ENCODE measurements at regions not wholly inside any gene's neighbourhood (a gene's known extent, or its start where the extent isn't known, plus 50 kb on each side); places are given as distances from the start of the nearest gene placed in this dataset.

- H3K18ac ChIP-seq (ENCODE audit: extremely low read depth, low read length): no peak overlapping the region
- 67% methylated on average over 4 of the region's 4 CpGs; no CpG with 5 or more reads in 1 of the 2 experiments for WGBS, 2 experiments (ENCODE audit: extremely low coverage in 1 of 2, insufficient coverage in 1 of 2, insufficient read length in 1 of 2, insufficient replicate concordance in 2 of 2, low coverage in 1 of 2, low lambda C conversion rate in 2 of 2, missing lambda C conversion rate in 1 of 2)
- H3K4me2 ChIP-seq (ENCODE audit: insufficient read depth in 1 of 2, low read depth in 2 of 2, low read length in 2 of 2): peak overlapping the region; percentile 3 to 33; a peak in 1 of 4 replicates
- H3K79me1 ChIP-seq (ENCODE audit: low read depth, low read length): no peaks in the 10 kb centered on the region
- H2BK12ac ChIP-seq (ENCODE audit: low read depth, low read length): no peak overlapping the region
- H3K23me2 ChIP-seq (ENCODE audit: low read depth, low read length): no peaks in the 10 kb centered on the region
- H2BK15ac ChIP-seq (ENCODE audit: low read length): no peak overlapping the region
- H3K4me1 ChIP-seq (replicated peaks in 1 of 4; ENCODE audit: control insufficient read depth in 3 of 4, insufficient read depth in 4 of 4, low read length in 3 of 4): peaks cover 0 to 11% (median 5%) of the 10 kb centered on the region in 4 experiments; a peak in 4 of 7 replicates
- no peaks in the 10 kb centered on the region for H4K20me1 ChIP-seq (replicated peaks in 1 of 2; ENCODE audit: control insufficient read depth in 1 of 2, insufficient read depth in 2 of 2, low read length in 2 of 2)
- H3K23ac ChIP-seq (ENCODE audit: insufficient read length): no peak overlapping the region
- no peak overlapping the region for H3K9ac ChIP-seq (replicated peaks in 1 of 4; ENCODE audit: extremely low read depth in 1 of 4, low read depth in 3 of 4, low read length in 3 of 4)
- no peak overlapping the region for H2BK5ac ChIP-seq (ENCODE audit: low read depth, low read length)
- H3K4ac ChIP-seq (replicated peaks; ENCODE audit: insufficient read length, low read depth, low read length): no peak overlapping the region
- H2AFZ ChIP-seq (ENCODE audit: low read length): no peak overlapping the region
- H3K79me2 ChIP-seq (ENCODE audit: control insufficient read depth in 1 of 2, insufficient read depth in 2 of 2, low read length in 2 of 2): no peaks in the 10 kb centered on the region
- H3K56ac ChIP-seq (replicated peaks; ENCODE audit: insufficient read length, low read depth, low read length): no peak overlapping the region
- FAIRE-seq (no peak), DNase-seq (ENCODE audit: low read depth in 1 of 2, low spot score in 2 of 2) (no peak)
- no peak overlapping the region for H3K14ac ChIP-seq (ENCODE audit: insufficient read length)
- H4K8ac ChIP-seq (ENCODE audit: extremely low read depth, insufficient read depth, low read length): no peak overlapping the region
- no peak overlapping the region for H2BK20ac ChIP-seq (ENCODE audit: low read length)
- H4K91ac ChIP-seq (replicated peaks; ENCODE audit: insufficient read length, low read length): no peak overlapping the region
- POLR2A ChIA-PET (ENCODE audit: partially characterized antibody): no interaction called here
- no peak overlapping the region for H2BK120ac ChIP-seq (replicated peaks; ENCODE audit: low read depth, low read length)
- H2AK5ac ChIP-seq (ENCODE audit: low read depth, low read length): no peak overlapping the region
- no peaks in the 10 kb centered on the region for H3K36me3 ChIP-seq (ENCODE audit: control insufficient read depth in 2 of 4, insufficient read depth in 4 of 4, low read length in 3 of 4)
- peaks cover 2 to 21% (median 16%) of the 10 kb centered on the region in 4 experiments; a peak in 6 of 7 replicates for H3K27me3 ChIP-seq (replicated peaks in 1 of 4; ENCODE audit: control insufficient read depth in 3 of 4, extremely low read depth in 1 of 4, insufficient read depth in 3 of 4, low read length in 3 of 4)
- no peaks in the 10 kb centered on the region for H3K9me3 ChIP-seq (ENCODE audit: insufficient read depth in 2 of 2, low read depth in 1 of 2, low read length in 1 of 2)
- H4K5ac ChIP-seq (ENCODE audit: insufficient read length, low read depth, low read length): no peak overlapping the region
- H3K27ac ChIP-seq (ENCODE audit: low read depth, low read length): no peak overlapping the region
- CTCF ChIA-PET (ENCODE audit: partially characterized antibody): no interaction called here
- H3K4me3 ChIP-seq (ENCODE audit: extremely low read depth in 1 of 4, insufficient read depth in 2 of 4, low read depth in 3 of 4, low read length in 4 of 4): no peak overlapping the region
- TF ChIP-seq SIN3A (conservative IDR thresholded peaks at IDR 0.05 in 1 of 2, IDR thresholded peaks at IDR 0.05 in 1 of 2; ENCODE audit: low read depth in 1 of 2, low read length in 2 of 2) (no peak), TAF1 (IDR thresholded peaks at IDR 0.05; ENCODE audit: low read depth, low read length) (no peak), SAP30 (IDR thresholded peaks at IDR 0.05; ENCODE audit: insufficient read depth, insufficient replicate concordance, low read length) (no peak), MAFK (IDR thresholded peaks at IDR 0.05; ENCODE audit: low read depth, low read length) (no peak), GTF2F1 (IDR thresholded peaks at IDR 0.05; ENCODE audit: borderline replicate concordance, low read depth, low read length) (no peak), CHD2 (IDR thresholded peaks at IDR 0.05; ENCODE audit: low read length) (no peak), SP1 (IDR thresholded peaks at IDR 0.05; ENCODE audit: low read depth, low read length) (no peak), NRF1 (IDR thresholded peaks at IDR 0.05; ENCODE audit: low read depth, low read length) (no peak), CEBPB (IDR thresholded peaks at IDR 0.05; ENCODE audit: low read depth, low read length) (no peak), ATF3 (IDR thresholded peaks at IDR 0.05; ENCODE audit: insufficient read depth, low read depth, low read length) (no peak), FOSL1 (IDR thresholded peaks at IDR 0.05; ENCODE audit: insufficient read depth, low read depth, low read length) (no peak), SRF (IDR thresholded peaks at IDR 0.05; ENCODE audit: low read depth, low read length) (no peak), JUN (IDR thresholded peaks at IDR 0.05; ENCODE audit: low read depth, low read length) (no peak), BACH1 (IDR thresholded peaks at IDR 0.05; ENCODE audit: low read length) (no peak), EP300 (IDR thresholded peaks at IDR 0.05; ENCODE audit: borderline replicate concordance in 1 of 2, low read depth in 2 of 2, low read length in 2 of 2) (no peak)
Measured at GRCh38 chr15:47885920-47886319, 168.6 kb downstream of the SEMA6D start.
